CD14-positive monocyte (primary cell): ENCODE measurements at regions not wholly inside any gene's neighbourhood (a gene's known extent, or its start where the extent isn't known, plus 50 kb on each side); places are given as distances from the start of the nearest gene placed in this dataset.

Experiments used
- DNase-seq, 3 donors: peaks; one replicate each; pipeline ENCODE4 v3.0.0-alpha.2; 2011 to 2022
- H2AFZ ChIP-seq: 2 replicates; pipeline ENCODE4 v1.6.0; 2012; ENCODE audit warnings: mild to moderate bottlenecking, low read depth, low read length, inconsistent platforms; ENCODE audit not compliant: insufficient read depth, poor library complexity, severe bottlenecking
- H3K27ac ChIP-seq, 2 donors: 1 replicate in 1 of 2; 2 replicates in 1 of 2; pipeline ENCODE4 v1.5.1; 2012 to 2013; ENCODE audit warnings: low read length in 2 of 2, control low read depth in 1 of 2, inconsistent platforms in 1 of 2, low read depth in 1 of 2, mild to moderate bottlenecking in 1 of 2
- H3K27me3 ChIP-seq, 2 donors: one replicate each; pipeline versions ENCODE4 v1.6.0 to v1.6.1; 2011 to 2013; ENCODE audit warnings: low read length in 2 of 2; ENCODE audit not compliant: control insufficient read depth in 2 of 2, insufficient read depth in 2 of 2
- H3K36me3 ChIP-seq, 2 donors: replicated peaks in 1 of 2; 1 replicate in 1 of 2; 2 replicates in 1 of 2; pipeline versions ENCODE4 v1.5.1 to v1.6.1; 2012 to 2013; ENCODE audit warnings: low read length in 2 of 2, control low read depth in 1 of 2, inconsistent platforms in 1 of 2, mild to moderate bottlenecking in 1 of 2; ENCODE audit not compliant: insufficient read depth in 2 of 2, control insufficient read depth in 1 of 2
- H3K4me1 ChIP-seq, 2 donors: 1 replicate in 1 of 2; 2 replicates in 1 of 2; pipeline versions ENCODE4 v1.5.1 to v1.6.1; 2012 to 2013; ENCODE audit warnings: low read length in 2 of 2, control low read depth in 1 of 2, inconsistent platforms in 1 of 2, mild to moderate bottlenecking in 1 of 2, moderate library complexity in 1 of 2; ENCODE audit not compliant: insufficient read depth in 2 of 2, control insufficient read depth in 1 of 2
- H3K4me2 ChIP-seq: replicated peaks from 2 replicates; pipeline ENCODE3; 2012; ENCODE audit warnings: low read length, moderate library complexity, mild to moderate bottlenecking; ENCODE audit not compliant: poor library complexity, severe bottlenecking; ENCODE audit errors: extremely low read depth
- H3K4me3 ChIP-seq, 3 experiments: fragments of 200-600 bp in 1 of 3; sonication (generic) in 1 of 3; replicated peaks in 1 of 3; 1 replicate in 2 of 3; 2 replicates in 1 of 3; pipeline ENCODE4 v1.5.1; 2011 to 2013; ENCODE audit warnings: low read length in 3 of 3, mild to moderate bottlenecking in 3 of 3, control low read depth in 2 of 3, low read depth in 2 of 3, inconsistent platforms in 1 of 3, moderate library complexity in 1 of 3
- H3K79me2 ChIP-seq: 2 replicates; pipeline ENCODE4 v1.6.0; 2012; ENCODE audit warnings: mild to moderate bottlenecking, control low read depth, inconsistent platforms, low read length, moderate library complexity; ENCODE audit not compliant: insufficient read depth
- H3K9ac ChIP-seq: 2 replicates; pipeline ENCODE4 v1.6.0; 2017; ENCODE audit warnings: low read length, mild to moderate bottlenecking; ENCODE audit not compliant: insufficient read depth, poor library complexity, severe bottlenecking
- H3K9me3 ChIP-seq, 2 donors: replicated peaks in 1 of 2; 1 replicate in 1 of 2; 2 replicates in 1 of 2; pipeline versions ENCODE4 v1.5.1 to v1.6.1; 2012 to 2013; ENCODE audit warnings: low read length in 2 of 2, control low read depth in 1 of 2; ENCODE audit not compliant: control insufficient read depth in 1 of 2, insufficient read depth in 1 of 2
- H4K20me1 ChIP-seq: 2 replicates; pipeline ENCODE4 v1.6.0; 2012; ENCODE audit warnings: mild to moderate bottlenecking, low read length, control low read depth, moderate library complexity; ENCODE audit not compliant: insufficient read depth
- H3K27ac Mint-ChIP-seq, 7 donors: one replicate each; pipeline ENCODE4 v1.8.0; 2020; ENCODE audit warnings: mild to moderate bottlenecking in 7 of 7, mixed read lengths in 7 of 7, moderate library complexity in 6 of 7, inconsistent platforms in 2 of 7
- H3K27me3 Mint-ChIP-seq, 3 donors: one replicate each; pipeline ENCODE4 v1.8.0; 2021 to 2022; ENCODE audit warnings: low read depth in 3 of 3, mild to moderate bottlenecking in 3 of 3, mixed read lengths in 3 of 3, moderate library complexity in 3 of 3, inconsistent platforms in 1 of 3
- H3K36me3 Mint-ChIP-seq, 2 donors: one replicate each; pipeline ENCODE4 v1.8.0; 2020; ENCODE audit warnings: mixed read lengths in 2 of 2, inconsistent platforms in 1 of 2, mild to moderate bottlenecking in 1 of 2
- H3K4me1 Mint-ChIP-seq: one replicate; pipeline ENCODE4 v1.8.0; 2020; ENCODE audit warnings: mild to moderate bottlenecking, mixed read lengths
- H3K4me3 Mint-ChIP-seq, 2 donors: one replicate each; pipeline ENCODE4 v1.8.0; 2020; ENCODE audit warnings: mild to moderate bottlenecking in 2 of 2, mixed read lengths in 2 of 2, moderate library complexity in 1 of 2
- H3K9me3 Mint-ChIP-seq, 7 donors: one replicate each; pipeline ENCODE4 v1.8.0; 2020 to 2022; ENCODE audit warnings: mixed read lengths in 7 of 7, mild to moderate bottlenecking in 6 of 7, moderate library complexity in 6 of 7, inconsistent platforms in 2 of 7
- WGBS: methylation state at CpG from one replicate; pipeline ENCODE4 v1.1.5; 2013; ENCODE audit warnings: missing lambda C conversion rate; ENCODE audit not compliant: insufficient coverage; 5-methylcytosine and 5-hydroxymethylcytosine counted together
- intact Hi-C, 2 donors: fragments of 100-400 bp; cut with micrococcal nuclease; formaldehyde crosslinking; loops; one replicate each; pipeline versions ENCODE4 v1.15.0 to v1.15.1; 2023
- TF ChIP-seq, protein P1 (sequence below): fragments of 200-600 bp; IDR thresholded peaks from one replicate; pipeline ENCODE4 v1.8.0; 2022; ENCODE audit warnings: antibody characterized with exemption, mild to moderate bottlenecking

GRCh38 chr4:169909479-169909878 is 116.7 kb downstream of the MFAP3L start:
- Histone ChIP-seq H3K9me3 (no peaks in the 10 kb centered on the region), H3K4me2 (no peak overlapping the region), H3K4me1 (no peaks in the 10 kb centered on the region), H3K36me3 (no peaks in the 10 kb centered on the region), H3K4me3 (no peak overlapping the region), H4K20me1 (no peaks in the 10 kb centered on the region), H3K9ac (no peak overlapping the region), H3K27me3 (no peaks in the 10 kb centered on the region), H3K79me2 (no peaks in the 10 kb centered on the region), H2AFZ (no peak overlapping the region), H3K27ac (no peak overlapping the region)
- TF ChIP-seq, protein P1, sequence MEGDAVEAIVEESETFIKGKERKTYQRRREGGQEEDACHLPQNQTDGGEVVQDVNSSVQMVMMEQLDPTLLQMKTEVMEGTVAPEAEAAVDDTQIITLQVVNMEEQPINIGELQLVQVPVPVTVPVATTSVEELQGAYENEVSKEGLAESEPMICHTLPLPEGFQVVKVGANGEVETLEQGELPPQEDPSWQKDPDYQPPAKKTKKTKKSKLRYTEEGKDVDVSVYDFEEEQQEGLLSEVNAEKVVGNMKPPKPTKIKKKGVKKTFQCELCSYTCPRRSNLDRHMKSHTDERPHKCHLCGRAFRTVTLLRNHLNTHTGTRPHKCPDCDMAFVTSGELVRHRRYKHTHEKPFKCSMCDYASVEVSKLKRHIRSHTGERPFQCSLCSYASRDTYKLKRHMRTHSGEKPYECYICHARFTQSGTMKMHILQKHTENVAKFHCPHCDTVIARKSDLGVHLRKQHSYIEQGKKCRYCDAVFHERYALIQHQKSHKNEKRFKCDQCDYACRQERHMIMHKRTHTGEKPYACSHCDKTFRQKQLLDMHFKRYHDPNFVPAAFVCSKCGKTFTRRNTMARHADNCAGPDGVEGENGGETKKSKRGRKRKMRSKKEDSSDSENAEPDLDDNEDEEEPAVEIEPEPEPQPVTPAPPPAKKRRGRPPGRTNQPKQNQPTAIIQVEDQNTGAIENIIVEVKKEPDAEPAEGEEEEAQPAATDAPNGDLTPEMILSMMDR, result no peak
- no peak overlapping the region for H3K4me3 Mint-ChIP-seq
- DNase-seq, result no peak
- intact Hi-C loops, result no loop called here
- H3K36me3 Mint-ChIP-seq, result no peaks in the 10 kb centered on the region
- H3K9me3 Mint-ChIP-seq, result peaks cover 0 to 3% (median 0%) of the 10 kb centered on the region in 7 donors
- H3K4me1 Mint-ChIP-seq, result no peaks in the 10 kb centered on the region
- no peak overlapping the region for H3K27ac Mint-ChIP-seq
- H3K27me3 Mint-ChIP-seq, result peaks cover 0 to 2% (median 0%) of the 10 kb centered on the region in 3 donors
- WGBS, result 80% methylated on average over 6 of the region's 9 CpGs

GRCh38 chr4:169907705-169908104 is 118.5 kb downstream of the MFAP3L start:
- Histone ChIP-seq H4K20me1 (no peaks in the 10 kb centered on the region), H3K9me3 (no peaks in the 10 kb centered on the region), H3K79me2 (no peaks in the 10 kb centered on the region), H3K4me1 (no peaks in the 10 kb centered on the region), H3K36me3 (no peaks in the 10 kb centered on the region), H3K4me2 (no peak overlapping the region), H2AFZ (no peak overlapping the region), H3K4me3 (no peak overlapping the region), H3K27me3 (no peaks in the 10 kb centered on the region), H3K9ac (no peak overlapping the region), H3K27ac (no peak overlapping the region)
- 100% methylated on average over 1 of the region's 1 CpG for WGBS
- no peak overlapping the region for H3K27ac Mint-ChIP-seq
- intact Hi-C loops, result no loop called here
- H3K36me3 Mint-ChIP-seq, result no peaks in the 10 kb centered on the region
- H3K9me3 Mint-ChIP-seq, result no peaks in the 10 kb centered on the region
- H3K4me3 Mint-ChIP-seq, result no peak overlapping the region
- peaks cover 0 to 4% (median 2%) of the 10 kb centered on the region in 3 donors for H3K27me3 Mint-ChIP-seq
- H3K4me1 Mint-ChIP-seq, result no peaks in the 10 kb centered on the region
- DNase-seq, result no peak
- TF ChIP-seq, protein P1, result no peak
